IMR-90 (cell line): ENCODE measurements at regions not wholly inside any gene's neighbourhood (a gene's known extent, or its start where the extent isn't known, plus 50 kb on each side); places are given as distances from the start of the nearest gene placed in this dataset.

Source experiments
- ATAC-seq: fragments of 200-7000 bp; cut with Tn5 transposase; 2 replicates; pipeline ENCODE4 v1.9.1; 2020; ENCODE audit warnings: low read depth, mild to moderate bottlenecking, moderate library complexity
- BruUV-seq: library from RNA; stranded (reverse); fragments of 400-500 nt; replicated peaks from 2 replicates; lab custom pipeline; 2021; lab: Mats Ljungman, UMichigan
- CTCF ChIA-PET: fragments of 300-600 bp; formaldehyde crosslinking; extraction: SDS; loops from one replicate; lab custom pipeline; 2021; ENCODE audit warnings: antibody characterized with exemption; lab: Yijun Ruan, JAX
- POLR2A ChIA-PET: fragments of 300-600 bp; sonication (Branson Sonifier 250); formaldehyde crosslinking; loops from one replicate; lab custom pipeline; 2022; ENCODE audit warnings: antibody characterized with exemption; ENCODE audit not compliant: unreplicated experiment; lab: Charles Lee
- DNase-seq: peaks from one replicate; pipeline ENCODE4 v3.0.0; 2013
- H2AFZ ChIP-seq: replicated peaks from 2 replicates; pipeline ENCODE3; 2013; ENCODE audit warnings: low read length, mild to moderate bottlenecking; ENCODE audit not compliant: poor library complexity
- H2AK5ac ChIP-seq: 2 replicates; pipeline ENCODE4 v1.6.1; 2013; ENCODE audit warnings: low read depth, low read length, inconsistent platforms
- H2AK9ac ChIP-seq: replicated peaks from 2 replicates; pipeline ENCODE3; 2013; ENCODE audit warnings: mild to moderate bottlenecking, low read depth, low read length, moderate library complexity; ENCODE audit not compliant: poor library complexity
- H2BK120ac ChIP-seq: 2 replicates; pipeline ENCODE4 v1.6.1; 2013; ENCODE audit warnings: low read depth, low read length, inconsistent platforms
- H2BK15ac ChIP-seq: 3 replicates; pipeline ENCODE4 v1.6.1; 2013; ENCODE audit warnings: low read depth, low read length, inconsistent platforms
- H2BK20ac ChIP-seq: 2 replicates; pipeline ENCODE4 v1.6.1; 2013; ENCODE audit warnings: low read depth, mild to moderate bottlenecking, inconsistent platforms, low read length, moderate library complexity
- H2BK5ac ChIP-seq: 2 replicates; pipeline ENCODE4 v1.6.1; 2013; ENCODE audit warnings: mild to moderate bottlenecking, low read depth, low read length, inconsistent platforms; ENCODE audit not compliant: poor library complexity, severe bottlenecking
- H3K14ac ChIP-seq: replicated peaks from 2 replicates; pipeline ENCODE4 v1.6.1; 2013; ENCODE audit warnings: low read depth, low read length, inconsistent platforms
- H3K18ac ChIP-seq: 2 replicates; pipeline ENCODE4 v1.6.1; 2013; ENCODE audit warnings: low read depth, low read length, control low read depth
- H3K23ac ChIP-seq: 2 replicates; pipeline ENCODE4 v1.6.1; 2013; ENCODE audit warnings: low read depth, low read length, inconsistent platforms
- H3K27ac ChIP-seq: 2 replicates; pipeline ENCODE4 v1.5.1; 2013; ENCODE audit warnings: mild to moderate bottlenecking, control low read depth, low read length; ENCODE audit not compliant: insufficient read depth
- H3K27me3 ChIP-seq: 2 replicates; pipeline ENCODE4 v1.6.1; 2013; ENCODE audit warnings: low read length; ENCODE audit not compliant: control insufficient read depth, insufficient read depth
- H3K36me3 ChIP-seq: 2 replicates; pipeline ENCODE4 v1.6.1; 2013; ENCODE audit warnings: low read length, mixed read lengths; ENCODE audit not compliant: control insufficient read depth, insufficient read depth
- H3K4ac ChIP-seq: 2 replicates; pipeline ENCODE4 v1.6.1; 2013; ENCODE audit warnings: low read depth, low read length, inconsistent platforms
- H3K4me1 ChIP-seq: 2 replicates; pipeline ENCODE4 v1.6.1; 2013; ENCODE audit warnings: low read length, mixed read lengths; ENCODE audit not compliant: control insufficient read depth, insufficient read depth
- H3K4me2 ChIP-seq: 2 replicates; pipeline ENCODE4 v1.6.1; 2013; ENCODE audit warnings: low read depth, mild to moderate bottlenecking, control low read depth, low read length, moderate library complexity
- H3K4me3 ChIP-seq: 2 replicates; pipeline ENCODE4 v1.5.1; 2013; ENCODE audit warnings: low read depth, mild to moderate bottlenecking, control low read depth, low read length, moderate library complexity; ENCODE audit not compliant: insufficient read depth
- H3K56ac ChIP-seq: 2 replicates; pipeline ENCODE4 v1.6.1; 2013; ENCODE audit warnings: low read length, inconsistent platforms; ENCODE audit not compliant: insufficient read depth; ENCODE audit errors: extremely low read depth
- H3K79me1 ChIP-seq, 2 experiments: 2 replicates each; pipeline ENCODE4 v1.6.1; 2013; ENCODE audit warnings: low read length in 2 of 2, inconsistent platforms in 1 of 2, low read depth in 1 of 2
- H3K9ac ChIP-seq: 2 replicates; pipeline ENCODE4 v1.6.1; 2013; ENCODE audit warnings: low read depth, low read length, control low read depth
- H3K9me1 ChIP-seq: 2 replicates; pipeline ENCODE4 v1.6.1; 2013; ENCODE audit warnings: low read length, inconsistent platforms; ENCODE audit not compliant: insufficient read depth
- H3K9me3 ChIP-seq: 2 replicates; pipeline ENCODE4 v1.6.1; 2013; ENCODE audit warnings: low read length; ENCODE audit not compliant: control insufficient read depth, insufficient read depth
- H4K20me1 ChIP-seq: 2 replicates; pipeline ENCODE4 v1.6.1; 2013; ENCODE audit warnings: low read length, inconsistent platforms; ENCODE audit not compliant: insufficient read depth
- H4K5ac ChIP-seq: 2 replicates; pipeline ENCODE4 v1.6.1; 2013; ENCODE audit warnings: mild to moderate bottlenecking, low read depth, low read length, control low read depth
- H4K8ac ChIP-seq, 2 experiments: 2 replicates each; pipeline ENCODE4 v1.6.1; 2013; ENCODE audit warnings: low read depth in 2 of 2, low read length in 2 of 2, control low read depth in 1 of 2, inconsistent platforms in 1 of 2
- H4K91ac ChIP-seq: 2 replicates; pipeline ENCODE4 v1.6.1; 2013; ENCODE audit warnings: low read depth, low read length, inconsistent platforms; ENCODE audit not compliant: insufficient read depth
- BHLHE40 ChIP-seq: fragments of 150-350 bp; IDR thresholded peaks from 2 replicates; pipeline ENCODE4 v1.6.1; 2016; ENCODE audit warnings: mild to moderate bottlenecking, low read depth, low read length
- CEBPB ChIP-seq: IDR thresholded peaks from 2 replicates; pipeline ENCODE4 v1.6.1; 2012; ENCODE audit warnings: low read depth, low read length, improper control_type of control experiment
- CHD1 ChIP-seq: IDR thresholded peaks from 2 replicates; pipeline ENCODE4 v1.6.1; 2012; ENCODE audit warnings: low read depth, low read length, improper control_type of control experiment
- ELK1 ChIP-seq: fragments of 150-350 bp; IDR thresholded peaks from 2 replicates; pipeline ENCODE4 v1.6.1; 2016; ENCODE audit warnings: low read depth, mild to moderate bottlenecking, low read length, moderate library complexity, borderline replicate concordance
- MAFK ChIP-seq: IDR thresholded peaks from 2 replicates; pipeline ENCODE4 v1.6.1; 2012; ENCODE audit warnings: low read depth, low read length, improper control_type of control experiment
- MAZ ChIP-seq: IDR thresholded peaks from 2 replicates; pipeline ENCODE4 v1.6.1; 2012; ENCODE audit warnings: low read depth, mild to moderate bottlenecking, low read length, improper control_type of control experiment, moderate library complexity, borderline replicate concordance
- MXI1 ChIP-seq: IDR thresholded peaks from 2 replicates; pipeline ENCODE4 v1.6.1; 2012; ENCODE audit warnings: low read depth, mild to moderate bottlenecking, low read length, moderate library complexity, borderline replicate concordance
- NFE2L2 ChIP-seq: fragments of 150-350 bp; IDR thresholded peaks from 2 replicates; pipeline ENCODE4 v1.6.1; 2016; ENCODE audit warnings: low read depth, mild to moderate bottlenecking, low read length
- POLR2A ChIP-seq: IDR thresholded peaks from 2 replicates; pipeline ENCODE4 v1.6.1; 2012; ENCODE audit warnings: mild to moderate bottlenecking, low read depth, low read length
- RCOR1 ChIP-seq: IDR thresholded peaks from 2 replicates; pipeline ENCODE4 v1.6.1; 2012; ENCODE audit warnings: mild to moderate bottlenecking, low read length, improper control_type of control experiment; ENCODE audit not compliant: insufficient replicate concordance
- RFX5 ChIP-seq: IDR thresholded peaks from 2 replicates; pipeline ENCODE4 v1.8.0; 2012; ENCODE audit warnings: low read depth, mild to moderate bottlenecking, low read length, moderate library complexity
- SMC3 ChIP-seq: fragments of 150-350 bp; IDR thresholded peaks from 2 replicates; pipeline ENCODE4 v1.6.1; 2016; ENCODE audit warnings: low read depth, mild to moderate bottlenecking, antibody characterized with exemption, low read length, moderate library complexity
- USF2 ChIP-seq: fragments of 150-350 bp; IDR thresholded peaks from 2 replicates; pipeline ENCODE4 v1.6.1; 2017; ENCODE audit warnings: mild to moderate bottlenecking, antibody characterized with exemption, low read length, low read depth
- WGBS, 2 experiments: methylation state at CpG; one replicate each; pipeline versions ENCODE4 v1.1.5 to v1.1.7; 2013; ENCODE audit warnings: missing lambda C conversion rate in 2 of 2; ENCODE audit not compliant: insufficient read length in 1 of 2; ENCODE audit errors: extremely low coverage in 2 of 2; 5-methylcytosine and 5-hydroxymethylcytosine counted together
- dilution Hi-C: fragments of 300-500 bp; cut with HindIII; formaldehyde crosslinking; loops from one replicate; pipeline ENCODE4 v1.14.3; 2018; ENCODE audit warnings: low sequenced_read_pairs; ENCODE audit not compliant: unreplicated experiment
- in situ Hi-C: fragments of 300-500 bp; cut with MboI; formaldehyde crosslinking; loops from 3 replicates; pipeline ENCODE4 v1.14.3; 2019; ENCODE audit warnings: low sequenced_read_pairs, inconsistent platforms, mixed read lengths
- intact Hi-C: fragments of 100-400 bp; cut with micrococcal nuclease; formaldehyde crosslinking; loops from 2 replicates; pipeline ENCODE4 v1.10.0; 2022

- Histone ChIP-seq H2AFZ (no peak overlapping the region), H4K20me1 (no peaks in the 10 kb centered on the region), H3K14ac (no peak overlapping the region), H4K5ac (no peak overlapping the region), H3K4ac (no peak overlapping the region), H2BK5ac (no peak overlapping the region), H3K18ac (no peak overlapping the region), H3K9ac (no peak overlapping the region), H2BK120ac (no peak overlapping the region), H3K56ac (no peak overlapping the region), H2AK9ac (no peak overlapping the region), H3K9me1 (no peaks in the 10 kb centered on the region), H3K9me3 (peaks cover 3% of the 10 kb centered on the region; the same call in 1 of the 2 replicates), H3K4me2 (no peak overlapping the region), H2AK5ac (no peak overlapping the region), H3K4me3 (no peak overlapping the region), H4K8ac (no peak overlapping the region), H2BK20ac (no peak overlapping the region), H3K23ac (no peak overlapping the region), H2BK15ac (no peak overlapping the region), H3K4me1 (no peaks in the 10 kb centered on the region), H3K27ac (no peak overlapping the region), H3K79me1 (no peaks in the 10 kb centered on the region), H3K36me3 (no peaks in the 10 kb centered on the region), H3K27me3 (peaks cover 70% of the 10 kb centered on the region), H4K91ac (no peak overlapping the region)
- intact Hi-C loops = no loop called here
- ATAC-seq (no peak), DNase-seq (no peak)
- in situ Hi-C loops = no loop called here
- dilution Hi-C loops = no loop called here
- WGBS, 2 experiments = 76% methylated on average over 10 of the region's 25 CpGs; no CpG with 5 or more reads in 1 of the 2 experiments
- CTCF ChIA-PET = no interaction called here
- TF ChIP-seq CEBPB (no peak), ELK1 (no peak), POLR2A (no peak), RCOR1 (no peak), MAFK (no peak), SMC3 (no peak), BHLHE40 (no peak), NFE2L2 (no peak), USF2 (no peak), RFX5 (no peak), CHD1 (no peak), MXI1 (no peak), MAZ (no peak)
- POLR2A ChIA-PET = no interaction called here
- BruUV-seq = no TSS peak
These were observed 79.7 kb downstream of the TSPAN17 start for GRCh38 chr5:176726746-176727527.
